MG63 (cell line): ENCODE measurements at regions not wholly inside any gene's neighbourhood (a gene's known extent, or its start where the extent isn't known, plus 50 kb on each side); places are given as distances from the start of the nearest gene placed in this dataset.

Source experiments
- DNase-seq: peaks from one replicate; pipeline ENCODE4 v3.0.0-alpha.2; 2020
- H3K27me3 ChIP-seq: fragments of 250-450 bp; sonication (Bioruptor Pico); 2 replicates; pipeline ENCODE4 v1.5.1; 2020; ENCODE audit warnings: mild to moderate bottlenecking, moderate library complexity
- H3K36me3 ChIP-seq: fragments of 250-450 bp; sonication (Bioruptor Pico); 2 replicates; pipeline ENCODE4 v1.5.1; 2020; ENCODE audit warnings: mild to moderate bottlenecking, moderate library complexity
- H3K4me3 ChIP-seq: fragments of 250-450 bp; sonication (Bioruptor Pico); 2 replicates; pipeline ENCODE4 v1.5.1; 2020; ENCODE audit warnings: mild to moderate bottlenecking, moderate library complexity
- H3K9me3 ChIP-seq: fragments of 250-450 bp; sonication (Bioruptor Pico); 2 replicates; pipeline ENCODE4 v1.5.1; 2020; ENCODE audit warnings: mild to moderate bottlenecking, moderate library complexity

GRCh38 chr4:141898346-141898745 is 262.0 kb downstream of the IL15 start:
- no peaks in the 10 kb centered on the region for H3K9me3 ChIP-seq
- H3K4me3 ChIP-seq, result no peak overlapping the region
- no peaks in the 10 kb centered on the region for H3K27me3 ChIP-seq
- H3K36me3 ChIP-seq, result no peaks in the 10 kb centered on the region
- DNase-seq, result no peak

- no peaks in the 10 kb centered on the region for H3K36me3 ChIP-seq
- DNase-seq, result no peak
Observed at GRCh38 chr4:141899103-141899502, 262.7 kb downstream of the IL15 start.

GRCh38 chr4:141899541-141899940 is 263.2 kb downstream of the IL15 start:
- no peaks in the 10 kb centered on the region for H3K27me3 ChIP-seq
- no peaks in the 10 kb centered on the region for H3K36me3 ChIP-seq
- no peak for DNase-seq
- no peaks in the 10 kb centered on the region for H3K9me3 ChIP-seq
- H3K4me3 ChIP-seq, result no peak overlapping the region

More at GRCh38 chr4:141899103-141899502, 262.7 kb downstream of the IL15 start:
- Histone ChIP-seq H3K4me3 (no peak overlapping the region), H3K27me3 (no peaks in the 10 kb centered on the region), H3K9me3 (no peaks in the 10 kb centered on the region)

- Histone ChIP-seq H3K27me3 (no peaks in the 10 kb centered on the region), H3K9me3 (no peaks in the 10 kb centered on the region), H3K36me3 (no peaks in the 10 kb centered on the region), H3K4me3 (no peak overlapping the region)
- DNase-seq, result no peak
Observed at GRCh38 chr4:141900856-141901255, 264.5 kb downstream of the IL15 start.

- H3K27me3 ChIP-seq, result no peaks in the 10 kb centered on the region
- no peaks in the 10 kb centered on the region for H3K36me3 ChIP-seq
- H3K4me3 ChIP-seq, result no peak overlapping the region
- no peaks in the 10 kb centered on the region for H3K9me3 ChIP-seq
- no peak for DNase-seq
Observed at GRCh38 chr4:141905751-141906150, 269.4 kb downstream of the IL15 start.

GRCh38 chr4:141909541-141909940 is 273.2 kb downstream of the IL15 start:
- Histone ChIP-seq H3K9me3 (no peaks in the 10 kb centered on the region), H3K4me3 (no peak overlapping the region), H3K27me3 (no peaks in the 10 kb centered on the region), H3K36me3 (no peaks in the 10 kb centered on the region)
- DNase-seq, result no peak

GRCh38 chr4:141912831-141913230 is 276.4 kb downstream of the IL15 start:
- H3K4me3 ChIP-seq, result no peak overlapping the region
- no peaks in the 10 kb centered on the region for H3K9me3 ChIP-seq
- H3K36me3 ChIP-seq, result no peaks in the 10 kb centered on the region
- H3K27me3 ChIP-seq, result no peaks in the 10 kb centered on the region
- no peak for DNase-seq

GRCh38 chr4:141913928-141914327 is 277.5 kb downstream of the IL15 start:
- H3K27me3 ChIP-seq, result no peaks in the 10 kb centered on the region
- H3K4me3 ChIP-seq, result no peak overlapping the region
- H3K36me3 ChIP-seq, result no peaks in the 10 kb centered on the region
- DNase-seq, result no peak
- H3K9me3 ChIP-seq, result no peaks in the 10 kb centered on the region

- H3K4me3 ChIP-seq, result no peak overlapping the region
- H3K27me3 ChIP-seq, result no peaks in the 10 kb centered on the region
- DNase-seq, result no peak
- no peaks in the 10 kb centered on the region for H3K36me3 ChIP-seq
- H3K9me3 ChIP-seq, result no peaks in the 10 kb centered on the region
Observed at GRCh38 chr4:141914746-141915145, 278.4 kb downstream of the IL15 start.

- no peaks in the 10 kb centered on the region for H3K27me3 ChIP-seq
- DNase-seq, result no peak
- no peaks in the 10 kb centered on the region for H3K36me3 ChIP-seq
- H3K9me3 ChIP-seq, result no peaks in the 10 kb centered on the region
- H3K4me3 ChIP-seq, result no peak overlapping the region
Observed at GRCh38 chr4:141919649-141920048, 283.3 kb downstream of the IL15 start.

- Histone ChIP-seq H3K9me3 (no peaks in the 10 kb centered on the region), H3K27me3 (no peaks in the 10 kb centered on the region), H3K4me3 (no peak overlapping the region), H3K36me3 (no peaks in the 10 kb centered on the region)
- DNase-seq, result no peak
Observed at GRCh38 chr4:141921293-141921692, 284.9 kb downstream of the IL15 start.

- Histone ChIP-seq H3K4me3 (no peak overlapping the region), H3K27me3 (no peaks in the 10 kb centered on the region), H3K36me3 (no peaks in the 10 kb centered on the region), H3K9me3 (no peaks in the 10 kb centered on the region)
- DNase-seq, result no peak
Observed at GRCh38 chr4:141922236-141922635, 285.9 kb downstream of the IL15 start.

GRCh38 chr4:141926406-141926805 is 290.0 kb downstream of the IL15 start:
- DNase-seq, result no peak
- Histone ChIP-seq H3K4me3 (no peak overlapping the region), H3K36me3 (no peaks in the 10 kb centered on the region), H3K9me3 (no peaks in the 10 kb centered on the region), H3K27me3 (no peaks in the 10 kb centered on the region)

- H3K9me3 ChIP-seq, result no peaks in the 10 kb centered on the region
- H3K36me3 ChIP-seq, result no peaks in the 10 kb centered on the region
- no peak overlapping the region for H3K4me3 ChIP-seq
- no peaks in the 10 kb centered on the region for H3K27me3 ChIP-seq
- no peak for DNase-seq
Observed at GRCh38 chr4:141932490-141932889, 296.1 kb downstream of the IL15 start.

GRCh38 chr4:141933978-141934377 is 297.6 kb downstream of the IL15 start:
- Histone ChIP-seq H3K4me3 (no peak overlapping the region), H3K36me3 (no peaks in the 10 kb centered on the region), H3K27me3 (no peaks in the 10 kb centered on the region), H3K9me3 (no peaks in the 10 kb centered on the region)
- DNase-seq, result no peak

GRCh38 chr4:141955696-141956095 is 319.3 kb downstream of the IL15 start:
- H3K9me3 ChIP-seq, result no peaks in the 10 kb centered on the region
- DNase-seq, result no peak
- H3K4me3 ChIP-seq, result no peak overlapping the region
- H3K36me3 ChIP-seq, result no peaks in the 10 kb centered on the region
- no peaks in the 10 kb centered on the region for H3K27me3 ChIP-seq

GRCh38 chr4:141957416-141957815 is 321.0 kb downstream of the IL15 start:
- Histone ChIP-seq H3K27me3 (no peaks in the 10 kb centered on the region), H3K9me3 (no peaks in the 10 kb centered on the region), H3K36me3 (no peaks in the 10 kb centered on the region), H3K4me3 (no peak overlapping the region)
- DNase-seq, result no peak

- H3K36me3 ChIP-seq, result no peaks in the 10 kb centered on the region
- H3K9me3 ChIP-seq, result 0 out of 2 replicates have a peak, but pooled peaks cover 3% of the 10 kb centered on the region
- no peak overlapping the region for H3K4me3 ChIP-seq
- H3K27me3 ChIP-seq, result no peaks in the 10 kb centered on the region
- DNase-seq, result no peak
Observed at GRCh38 chr4:141962486-141962885, 326.1 kb downstream of the IL15 start.

GRCh38 chr4:141971869-141972268 is 335.5 kb downstream of the IL15 start:
- no peak for DNase-seq
- no peaks in the 10 kb centered on the region for H3K36me3 ChIP-seq
- 0 out of 2 replicates have a peak, but pooled peaks cover 2% of the 10 kb centered on the region for H3K9me3 ChIP-seq
- H3K27me3 ChIP-seq, result no peaks in the 10 kb centered on the region
- H3K4me3 ChIP-seq, result no peak overlapping the region
